Suprapubic skin (tissue), 4 donors: ENCODE measurements at regions not wholly inside any gene's neighbourhood (a gene's known extent, or its start where the extent isn't known, plus 50 kb on each side); places are given as distances from the start of the nearest gene placed in this dataset.
A peak's percentile ranks its signal among the peaks of the same experiment; 100 is the strongest.

Experiments used
- CTCF ChIP-seq, 2 donors: fragments of 200-600 bp in 1 of 2; fragments of 450-650 bp in 1 of 2; sonication (generic) in 1 of 2; IDR thresholded peaks; one replicate each; pipeline ENCODE4 v1.5.1; 2016 to 2019; ENCODE audit warnings: antibody characterized with exemption in 2 of 2, mild to moderate bottlenecking in 1 of 2, moderate library complexity in 1 of 2
- POLR2A ChIP-seq, 2 donors: fragments of 450-650 bp; IDR thresholded peaks; one replicate each; pipeline ENCODE4 v1.6.1; 2017; ENCODE audit warnings: antibody characterized with exemption in 2 of 2, mild to moderate bottlenecking in 2 of 2, moderate library complexity in 2 of 2
- POLR2AphosphoS5 ChIP-seq, 3 donors: sonication (generic); formaldehyde crosslinking; IDR thresholded peaks; one replicate each; pipeline ENCODE4 v1.6.1; 2017; ENCODE audit warnings: antibody characterized with exemption in 3 of 3

- TF ChIP-seq CTCF (IDR thresholded peaks at IDR 0.05) (no peak), POLR2A (IDR thresholded peaks at IDR 0.05) (peak in 1 of 2 donors; percentile 42), POLR2AphosphoS5 (IDR thresholded peaks at IDR 0.05) (peak; percentile 64 to 97 (median 97))
These were observed 62.3 kb downstream of the FOS start for GRCh38 chr14:75340921-75341320.
